PC-9 (cell line): ENCODE measurements at regions not wholly inside any gene's neighbourhood (a gene's known extent, or its start where the extent isn't known, plus 50 kb on each side); places are given as distances from the start of the nearest gene placed in this dataset.

Source experiments
- EZH2 ChIP-seq: fragments of 200-600 bp; sonication (generic); IDR thresholded peaks from 2 replicates; pipeline ENCODE4 v1.8.0; 2017; ENCODE audit warnings: antibody characterized with exemption, low read depth
- TF ChIP-seq, protein P1 (sequence below): fragments of 200-600 bp; sonication (generic); conservative IDR thresholded peaks from 2 replicates; pipeline ENCODE4 v1.6.1; 2017; ENCODE audit warnings: mixed run types, antibody characterized with exemption, mild to moderate bottlenecking, moderate library complexity

DNA sequence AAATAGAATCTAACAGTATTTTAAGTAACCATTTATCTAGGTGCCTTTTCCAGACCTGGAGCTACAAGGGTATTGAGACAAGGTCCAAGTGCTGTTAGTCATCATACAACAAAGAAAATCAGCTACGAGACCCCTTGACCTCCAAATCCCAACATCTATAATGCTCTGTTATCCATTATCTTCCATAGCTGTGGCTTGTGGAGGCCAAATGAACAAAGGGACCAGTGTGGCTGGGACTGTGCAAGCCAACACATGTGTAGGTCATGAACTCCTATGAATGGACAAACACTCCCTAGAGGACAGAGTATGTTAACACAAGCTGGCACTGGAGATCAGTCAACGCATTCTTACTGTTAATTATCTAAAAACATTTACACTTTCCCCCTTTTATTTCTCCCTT, 374.5 kb downstream of the EMP1 start:
- TF ChIP-seq, protein P1, sequence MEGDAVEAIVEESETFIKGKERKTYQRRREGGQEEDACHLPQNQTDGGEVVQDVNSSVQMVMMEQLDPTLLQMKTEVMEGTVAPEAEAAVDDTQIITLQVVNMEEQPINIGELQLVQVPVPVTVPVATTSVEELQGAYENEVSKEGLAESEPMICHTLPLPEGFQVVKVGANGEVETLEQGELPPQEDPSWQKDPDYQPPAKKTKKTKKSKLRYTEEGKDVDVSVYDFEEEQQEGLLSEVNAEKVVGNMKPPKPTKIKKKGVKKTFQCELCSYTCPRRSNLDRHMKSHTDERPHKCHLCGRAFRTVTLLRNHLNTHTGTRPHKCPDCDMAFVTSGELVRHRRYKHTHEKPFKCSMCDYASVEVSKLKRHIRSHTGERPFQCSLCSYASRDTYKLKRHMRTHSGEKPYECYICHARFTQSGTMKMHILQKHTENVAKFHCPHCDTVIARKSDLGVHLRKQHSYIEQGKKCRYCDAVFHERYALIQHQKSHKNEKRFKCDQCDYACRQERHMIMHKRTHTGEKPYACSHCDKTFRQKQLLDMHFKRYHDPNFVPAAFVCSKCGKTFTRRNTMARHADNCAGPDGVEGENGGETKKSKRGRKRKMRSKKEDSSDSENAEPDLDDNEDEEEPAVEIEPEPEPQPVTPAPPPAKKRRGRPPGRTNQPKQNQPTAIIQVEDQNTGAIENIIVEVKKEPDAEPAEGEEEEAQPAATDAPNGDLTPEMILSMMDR, result no peak
- TF ChIP-seq EZH2, result no peak
